Glutamatergic neuron (in vitro differentiated cells): ENCODE measurements at regions not wholly inside any gene's neighbourhood (a gene's known extent, or its start where the extent isn't known, plus 50 kb on each side); places are given as distances from the start of the nearest gene placed in this dataset.

ENCODE experiments used
- DNase-seq: peaks from one replicate; pipeline ENCODE4 v3.0.0; 2022
- H3K27ac Mint-ChIP-seq: one replicate; pipeline ENCODE4 v1.8.0; 2020; ENCODE audit warnings: mild to moderate bottlenecking, mixed read lengths, inconsistent platforms; ENCODE audit not compliant: unreplicated experiment
- H3K27me3 Mint-ChIP-seq: one replicate; pipeline ENCODE4 v1.8.0; 2020; ENCODE audit warnings: mild to moderate bottlenecking, moderate library complexity, mixed read lengths, inconsistent platforms; ENCODE audit not compliant: unreplicated experiment
- H3K36me3 Mint-ChIP-seq: one replicate; pipeline ENCODE4 v1.8.0; 2020; ENCODE audit warnings: mild to moderate bottlenecking, mixed read lengths, inconsistent platforms; ENCODE audit not compliant: unreplicated experiment
- H3K4me1 Mint-ChIP-seq: one replicate; pipeline ENCODE4 v1.8.0; 2020; ENCODE audit warnings: mild to moderate bottlenecking, low read depth, mixed read lengths, inconsistent platforms; ENCODE audit not compliant: unreplicated experiment
- H3K4me3 Mint-ChIP-seq: one replicate; pipeline ENCODE4 v1.8.0; 2020; ENCODE audit warnings: mild to moderate bottlenecking, mixed read lengths, inconsistent platforms; ENCODE audit not compliant: unreplicated experiment
- H3K9me3 Mint-ChIP-seq: one replicate; pipeline ENCODE4 v1.8.0; 2020; ENCODE audit warnings: mild to moderate bottlenecking, moderate library complexity, mixed read lengths, inconsistent platforms; ENCODE audit not compliant: unreplicated experiment
- TF ChIP-seq, protein P1 (sequence below): fragments of 200-600 bp; sonication (generic); IDR thresholded peaks from one replicate; pipeline ENCODE4 v1.5.0; 2021; ENCODE audit not compliant: partially characterized antibody, unreplicated experiment

DNA sequence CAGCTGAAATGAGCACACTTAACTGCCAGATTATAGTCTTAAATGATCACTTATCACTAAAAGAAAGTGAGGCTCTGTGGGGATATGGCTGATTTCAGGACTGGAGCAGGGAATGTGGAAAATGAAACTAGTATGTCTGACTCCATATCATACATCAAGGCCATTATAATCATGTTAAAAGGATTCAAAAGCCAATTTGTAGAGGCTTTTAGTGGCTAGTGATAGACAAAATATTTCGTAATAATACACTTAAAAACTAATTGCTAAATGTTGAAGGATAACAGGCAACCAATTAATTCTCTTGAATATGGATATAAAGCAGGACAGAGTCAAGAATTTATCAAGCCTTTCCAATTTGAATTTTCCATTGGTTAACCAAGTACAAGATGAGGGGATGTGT, 358.1 kb upstream of the NDST3 start:
- no peaks in the 10 kb centered on the region for H3K4me1 Mint-ChIP-seq
- DNase-seq: no peak
- peaks cover 5% of the 10 kb centered on the region for H3K9me3 Mint-ChIP-seq
- H3K27ac Mint-ChIP-seq: no peak overlapping the region
- H3K4me3 Mint-ChIP-seq: no peak overlapping the region
- TF ChIP-seq, protein P1, sequence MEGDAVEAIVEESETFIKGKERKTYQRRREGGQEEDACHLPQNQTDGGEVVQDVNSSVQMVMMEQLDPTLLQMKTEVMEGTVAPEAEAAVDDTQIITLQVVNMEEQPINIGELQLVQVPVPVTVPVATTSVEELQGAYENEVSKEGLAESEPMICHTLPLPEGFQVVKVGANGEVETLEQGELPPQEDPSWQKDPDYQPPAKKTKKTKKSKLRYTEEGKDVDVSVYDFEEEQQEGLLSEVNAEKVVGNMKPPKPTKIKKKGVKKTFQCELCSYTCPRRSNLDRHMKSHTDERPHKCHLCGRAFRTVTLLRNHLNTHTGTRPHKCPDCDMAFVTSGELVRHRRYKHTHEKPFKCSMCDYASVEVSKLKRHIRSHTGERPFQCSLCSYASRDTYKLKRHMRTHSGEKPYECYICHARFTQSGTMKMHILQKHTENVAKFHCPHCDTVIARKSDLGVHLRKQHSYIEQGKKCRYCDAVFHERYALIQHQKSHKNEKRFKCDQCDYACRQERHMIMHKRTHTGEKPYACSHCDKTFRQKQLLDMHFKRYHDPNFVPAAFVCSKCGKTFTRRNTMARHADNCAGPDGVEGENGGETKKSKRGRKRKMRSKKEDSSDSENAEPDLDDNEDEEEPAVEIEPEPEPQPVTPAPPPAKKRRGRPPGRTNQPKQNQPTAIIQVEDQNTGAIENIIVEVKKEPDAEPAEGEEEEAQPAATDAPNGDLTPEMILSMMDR: no peak
- H3K36me3 Mint-ChIP-seq: peaks cover 14% of the 10 kb centered on the region
- peaks cover 4% of the 10 kb centered on the region for H3K27me3 Mint-ChIP-seq

DNA sequence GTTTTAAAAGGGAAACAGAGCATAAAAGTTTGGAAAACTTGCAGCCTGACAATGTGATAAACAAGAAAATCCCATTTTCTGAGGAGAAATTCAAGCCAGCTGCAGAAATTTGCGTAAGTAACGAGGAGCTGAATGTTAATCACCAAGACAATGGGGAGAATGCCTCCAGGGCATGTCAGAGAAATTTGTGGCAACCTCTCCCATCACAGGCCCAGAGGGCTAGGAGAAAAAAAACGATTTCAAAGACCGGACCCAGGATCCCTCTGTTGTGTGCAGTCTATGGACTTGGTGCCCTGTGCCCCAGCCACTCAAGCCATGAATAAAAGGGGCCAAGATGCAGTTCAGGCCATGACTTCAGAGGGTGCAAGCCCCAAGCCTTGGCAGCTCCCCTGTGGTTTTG, 355.4 kb upstream of the NDST3 start:
- TF ChIP-seq, protein P1: no peak
- H3K4me1 Mint-ChIP-seq: no peaks in the 10 kb centered on the region

DNA sequence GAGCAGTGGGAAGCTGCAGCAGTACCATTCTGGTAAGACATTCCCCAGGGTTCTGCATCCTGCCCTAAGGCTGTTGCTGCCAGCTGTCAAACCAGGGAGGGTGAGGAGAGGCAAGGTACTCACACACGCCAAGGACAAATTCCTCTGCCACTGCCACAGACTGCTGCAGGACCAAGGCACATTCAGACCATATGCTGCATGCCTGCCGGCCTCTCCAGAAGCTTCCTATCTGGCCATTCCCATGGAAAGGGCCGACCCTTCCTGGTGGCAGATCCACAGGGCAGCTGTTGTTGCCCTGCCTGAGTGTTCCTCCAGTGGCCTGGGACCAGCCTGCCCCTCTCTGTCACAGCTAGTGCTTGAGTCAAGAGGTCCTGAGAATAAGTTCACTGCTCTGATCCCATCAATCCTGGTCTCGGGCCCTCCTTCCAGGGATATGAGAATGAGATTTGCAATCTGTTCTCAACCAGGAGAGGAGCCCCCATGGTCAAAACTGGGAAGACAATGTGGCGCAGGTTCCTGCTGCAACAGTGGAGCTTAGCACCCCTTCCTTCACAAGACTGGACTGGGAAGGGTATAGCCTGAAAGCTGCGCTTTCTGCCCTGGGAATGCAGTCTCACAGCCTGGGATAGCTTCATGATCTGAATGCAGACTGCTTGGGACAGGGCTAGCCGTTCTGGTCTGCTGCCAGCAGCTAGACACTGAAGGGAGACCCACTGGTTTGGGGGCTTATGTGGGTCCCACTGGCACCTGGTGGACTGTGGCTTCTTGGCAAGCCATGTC, 342.5 kb upstream of the NDST3 start:
- TF ChIP-seq, protein P1: no peak
- peak; percentile 59 for DNase-seq
- Mint-ChIP-seq H3K9me3 (peaks cover 8% of the 10 kb centered on the region), H3K4me1 (peaks cover 8% of the 10 kb centered on the region), H3K4me3 (no peak overlapping the region), H3K27me3 (peaks cover 7% of the 10 kb centered on the region), H3K36me3 (no peaks in the 10 kb centered on the region), H3K27ac (no peak overlapping the region)

More for the DNA sequence above, 355.4 kb upstream of the NDST3 start:
- Mint-ChIP-seq H3K9me3 (peaks cover 8% of the 10 kb centered on the region), H3K4me3 (no peak overlapping the region), H3K27me3 (peaks cover 4% of the 10 kb centered on the region), H3K36me3 (peaks cover 21% of the 10 kb centered on the region), H3K27ac (no peak overlapping the region)
- DNase-seq: no peak

DNA sequence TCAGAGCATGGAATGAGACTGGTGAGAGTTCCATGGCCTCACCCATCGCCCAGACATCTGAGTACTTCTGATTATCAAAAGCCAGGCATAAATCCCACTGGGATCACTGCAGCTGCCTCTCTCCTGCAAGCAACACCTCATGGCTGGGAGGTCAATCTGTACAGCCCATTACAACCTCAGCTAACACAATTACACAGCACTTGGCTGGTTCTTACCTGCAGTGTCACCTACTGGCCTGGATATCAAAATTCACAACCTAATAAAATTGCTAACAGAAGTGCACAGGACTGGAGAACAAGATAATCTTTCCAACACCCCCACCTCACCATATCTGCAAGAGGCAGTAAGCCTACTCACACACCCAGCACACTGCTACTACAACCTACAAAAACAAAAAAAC, 341.7 kb upstream of the NDST3 start:
- Mint-ChIP-seq H3K27me3 (peaks cover 7% of the 10 kb centered on the region), H3K4me1 (peaks cover 8% of the 10 kb centered on the region), H3K9me3 (peaks cover 8% of the 10 kb centered on the region), H3K4me3 (no peak overlapping the region), H3K27ac (peak overlapping the region; percentile 81), H3K36me3 (no peaks in the 10 kb centered on the region)
- DNase-seq: no peak
- TF ChIP-seq, protein P1: no peak

DNA sequence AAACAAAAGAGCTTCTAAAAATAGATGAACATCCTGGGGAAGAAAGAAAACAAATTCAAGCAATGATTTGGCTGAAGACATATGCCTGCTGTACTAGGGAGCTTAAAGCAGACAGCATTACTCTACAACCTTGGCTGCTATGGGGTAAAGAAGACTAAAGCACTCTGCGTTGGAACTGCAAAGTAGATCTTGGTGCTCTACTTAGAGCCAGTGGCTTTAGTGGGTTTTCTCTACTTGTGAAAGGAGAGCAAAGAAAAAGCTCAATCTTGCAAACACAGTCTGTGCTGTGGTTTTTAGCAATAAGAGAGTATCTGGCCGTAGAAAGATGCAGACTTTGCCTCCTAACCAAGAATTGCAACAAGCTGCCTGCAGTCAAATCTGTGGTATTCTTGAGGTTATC, 334.7 kb upstream of the NDST3 start:
- H3K36me3 Mint-ChIP-seq: no peaks in the 10 kb centered on the region
- H3K9me3 Mint-ChIP-seq: no peaks in the 10 kb centered on the region
- no peak overlapping the region for H3K27ac Mint-ChIP-seq
- H3K4me3 Mint-ChIP-seq: no peak overlapping the region
- no peak for DNase-seq
- H3K4me1 Mint-ChIP-seq: no peaks in the 10 kb centered on the region
- TF ChIP-seq, protein P1: no peak
- H3K27me3 Mint-ChIP-seq: no peaks in the 10 kb centered on the region
